ENCODE measurements at regions not wholly inside any gene's neighbourhood (a gene's known extent, or its start where the extent isn't known, plus 50 kb on each side); places are given as distances from the start of the nearest gene placed in this dataset.
A peak's percentile ranks its signal among the peaks of the same experiment; 100 is the strongest.

DNA sequence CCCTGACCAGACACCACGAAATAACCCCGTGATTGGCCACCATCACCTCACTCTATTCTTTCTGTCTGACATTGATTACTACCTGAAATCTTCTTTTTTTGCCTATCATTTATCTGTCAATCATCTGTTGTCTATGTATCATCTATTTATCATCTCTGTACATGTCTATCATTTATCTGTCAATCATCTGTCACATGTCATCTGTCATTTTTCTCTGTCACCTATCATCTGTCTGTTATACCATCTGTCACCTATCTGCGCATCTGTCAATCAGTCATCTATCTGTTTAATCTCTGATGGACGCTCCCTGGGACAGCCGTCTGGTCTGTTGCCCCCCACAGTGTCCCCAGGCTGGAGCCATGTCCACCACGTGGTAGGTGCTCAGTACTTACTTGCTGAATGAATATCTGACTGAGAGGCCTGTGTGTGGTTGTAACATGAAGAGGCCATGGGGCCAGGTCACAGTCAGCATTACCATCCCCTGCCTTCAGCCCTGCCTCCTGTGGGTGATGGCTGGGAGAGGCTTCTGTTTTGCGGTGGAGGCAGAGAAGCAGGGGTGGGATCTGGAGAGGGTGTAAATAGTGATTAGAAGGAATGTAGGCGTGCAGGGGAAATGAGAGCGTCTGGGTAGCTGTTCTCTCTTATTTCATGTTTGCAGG lies 302.7 kb downstream of the QKI start:
- DNase-seq (ENCODE audit: missing footprints) (no peak), ATAC-seq (no peak)
- intact Hi-C loops (cut with DNase I), result loop anchor here (1.0 kb wide), 1 partner anchor 44 kb away; no protein-coding TSS in a partner anchor

DNA sequence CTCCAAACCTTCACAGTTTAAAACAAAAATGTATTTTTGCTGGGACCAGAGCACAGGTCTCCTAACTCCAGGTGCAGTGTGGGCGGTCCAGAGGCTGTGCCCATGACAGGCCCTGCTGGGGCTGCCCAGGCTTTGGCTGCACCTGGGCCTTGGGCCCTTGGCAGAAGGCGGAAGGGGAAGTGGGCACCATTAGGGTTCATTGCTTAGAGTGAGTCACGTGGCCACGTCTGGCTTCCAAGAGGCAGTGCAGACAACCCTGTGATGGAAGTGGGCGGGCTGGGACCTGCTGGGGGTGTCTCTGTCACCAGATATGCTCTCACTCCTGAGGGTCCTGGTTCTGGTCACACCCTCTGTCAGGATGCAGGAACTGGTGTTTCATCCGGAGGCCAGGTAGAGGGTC lies 302.2 kb downstream of the QKI start:
- DNase-seq (ENCODE audit: missing footprints) (no peak), ATAC-seq (no peak)
- intact Hi-C loops (cut with DNase I), result loop anchor here (1.0 kb wide), 1 partner anchor 45 kb away; no protein-coding TSS in a partner anchor

DNA sequence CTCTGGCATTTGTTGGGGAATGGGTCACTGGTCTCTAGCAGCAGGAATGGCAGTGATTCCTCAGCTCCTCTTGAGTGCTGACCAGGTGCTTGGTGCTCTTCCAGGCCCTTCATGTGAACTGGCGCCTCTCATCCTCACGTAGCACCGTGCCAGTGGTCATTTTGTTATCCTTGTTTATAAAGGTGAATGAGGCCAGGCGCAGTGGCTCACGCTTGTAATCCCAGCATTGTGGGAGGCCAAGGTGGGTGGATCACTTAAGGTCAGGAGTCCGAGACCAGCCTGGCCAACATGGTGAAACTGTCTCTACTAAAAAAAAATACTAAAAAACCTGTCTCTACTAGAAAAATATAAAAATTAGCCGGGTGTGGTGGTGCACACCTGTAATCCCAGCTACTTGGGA lies 301.3 kb downstream of the QKI start:
- ATAC-seq, result no peak
- intact Hi-C loops (cut with DNase I), result no loop called here
- no peak for DNase-seq (ENCODE audit: missing footprints)

DNA sequence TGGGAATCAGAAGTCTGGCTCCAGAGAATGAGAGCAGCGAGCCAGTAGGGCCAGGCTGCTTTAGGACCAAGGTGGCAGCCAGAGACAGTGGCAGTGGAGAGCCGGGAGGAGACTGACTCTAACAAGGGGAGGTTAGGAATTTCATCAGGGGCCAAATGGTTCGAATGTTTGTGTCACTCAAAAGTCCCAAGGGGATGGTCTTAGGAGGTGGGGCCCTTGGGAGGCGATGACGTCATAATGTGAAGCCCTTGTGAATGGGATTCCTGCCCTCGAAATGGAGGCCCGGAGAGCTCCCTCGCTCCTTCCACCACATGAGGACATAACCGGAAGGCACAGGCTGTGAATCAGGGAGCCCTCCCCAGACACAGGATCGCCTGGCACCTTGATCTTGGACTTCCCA lies 299.7 kb downstream of the QKI start:
- DNase-seq (ENCODE audit: missing footprints), result no peak
- no peak for ATAC-seq
- intact Hi-C loops (cut with DNase I), result loop anchor here (5.0 kb wide), 1 partner anchor 228 kb away; no protein-coding TSS in a partner anchor

DNA sequence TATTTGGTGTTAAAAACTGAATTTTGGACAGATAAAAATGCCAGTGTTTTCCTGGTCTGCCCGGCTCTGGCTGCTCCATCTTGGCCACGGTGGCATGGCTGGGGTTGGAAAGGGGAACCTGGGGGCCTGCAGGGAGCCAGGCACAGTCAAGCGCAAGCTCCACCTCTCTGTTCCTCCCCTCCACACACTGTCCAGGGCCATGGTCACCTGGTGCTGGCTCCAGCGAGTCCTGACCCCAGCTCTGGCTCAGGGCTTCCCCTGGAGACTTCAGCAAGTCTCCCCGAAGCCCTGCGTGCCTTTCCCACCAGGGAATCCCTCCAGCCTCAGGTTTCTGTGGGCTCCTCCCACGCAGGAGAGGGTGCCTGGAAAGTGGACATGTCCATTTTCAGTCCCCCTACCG lies 298.5 kb downstream of the QKI start:
- DNase-seq (ENCODE audit: missing footprints), result no peak
- intact Hi-C loops (cut with DNase I), result loop anchor here (5.0 kb wide), 1 partner anchor 229 kb away; no protein-coding TSS in a partner anchor
- no peak for ATAC-seq

DNA sequence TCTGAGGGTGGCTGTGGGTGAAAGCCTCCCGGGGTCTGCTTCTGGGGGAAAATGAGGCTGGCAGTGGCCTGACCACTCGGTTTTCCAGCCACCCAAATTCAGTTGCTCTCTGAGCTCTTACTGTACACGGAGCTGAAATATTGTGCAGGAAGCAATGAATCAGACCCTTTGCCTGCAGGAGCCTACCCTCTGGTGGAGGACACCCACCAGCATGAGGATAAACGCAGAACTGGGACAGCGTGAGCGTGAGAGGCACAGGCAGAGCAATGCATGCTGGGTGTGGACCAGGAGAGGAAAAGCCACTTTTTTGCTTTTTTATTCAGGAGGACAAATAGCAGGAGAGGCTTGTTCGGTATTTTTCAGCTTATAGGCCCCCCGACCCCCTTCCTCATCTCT lies 298.0 kb downstream of the QKI start:
- DNase-seq (ENCODE audit: missing footprints), result no peak
- no peak for ATAC-seq
- intact Hi-C loops (cut with DNase I), result loop anchor here (5.0 kb wide), 1 partner anchor 230 kb away; no protein-coding TSS in a partner anchor

DNA sequence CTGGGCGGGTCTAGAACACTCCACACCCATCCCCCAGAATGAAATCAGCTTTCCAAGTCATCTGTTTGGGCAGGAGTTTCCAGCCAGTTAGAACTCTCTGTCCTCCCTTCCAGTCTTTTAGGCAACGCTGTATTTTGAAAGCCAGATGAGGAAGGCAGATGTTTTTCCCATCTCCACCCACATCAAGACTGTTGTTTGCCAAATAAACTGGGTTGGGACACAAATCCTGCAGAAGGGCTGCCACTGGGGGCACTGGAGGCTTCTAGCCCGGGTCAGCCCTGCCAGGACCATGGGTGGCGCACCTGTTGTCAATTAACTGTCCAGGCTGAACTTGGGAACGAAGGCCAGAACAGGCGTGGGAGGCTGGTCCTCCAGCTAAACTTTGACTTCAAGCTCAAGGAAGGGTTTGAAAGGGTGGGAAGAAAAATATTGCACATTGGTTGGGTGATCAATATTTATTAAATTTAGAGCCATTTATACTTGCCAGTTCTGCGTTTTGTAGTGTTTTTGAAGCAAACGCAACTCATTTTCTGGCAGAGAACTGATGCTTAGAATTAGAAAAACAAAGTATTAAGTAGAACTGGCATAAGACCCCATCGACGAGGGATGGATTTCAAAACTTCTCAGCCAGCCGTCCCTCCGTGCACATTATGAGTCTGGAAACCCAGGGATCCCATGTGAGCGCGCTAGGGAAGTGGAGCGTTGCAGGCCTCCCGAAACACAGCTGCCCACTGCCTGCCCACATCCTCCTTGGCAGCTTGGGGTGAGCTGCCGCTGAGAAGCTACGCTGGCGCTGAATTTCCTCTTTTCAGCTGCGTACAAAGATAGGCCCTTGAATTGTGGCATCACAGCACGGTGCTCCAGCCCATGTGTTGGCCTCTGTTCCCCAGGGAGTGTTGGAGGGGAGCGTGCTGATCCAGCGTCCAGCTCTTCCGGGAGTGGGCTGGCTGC lies 297.4 kb downstream of the QKI start:
- intact Hi-C loops (cut with DNase I), result loop anchor here (1.0 to 5.0 kb wide), 4 partner anchors 53 to 295 kb away; no protein-coding TSS in a partner anchor
- DNase-seq (ENCODE audit: missing footprints) (peak; percentile 91), ATAC-seq (peak; percentile 85)

DNA sequence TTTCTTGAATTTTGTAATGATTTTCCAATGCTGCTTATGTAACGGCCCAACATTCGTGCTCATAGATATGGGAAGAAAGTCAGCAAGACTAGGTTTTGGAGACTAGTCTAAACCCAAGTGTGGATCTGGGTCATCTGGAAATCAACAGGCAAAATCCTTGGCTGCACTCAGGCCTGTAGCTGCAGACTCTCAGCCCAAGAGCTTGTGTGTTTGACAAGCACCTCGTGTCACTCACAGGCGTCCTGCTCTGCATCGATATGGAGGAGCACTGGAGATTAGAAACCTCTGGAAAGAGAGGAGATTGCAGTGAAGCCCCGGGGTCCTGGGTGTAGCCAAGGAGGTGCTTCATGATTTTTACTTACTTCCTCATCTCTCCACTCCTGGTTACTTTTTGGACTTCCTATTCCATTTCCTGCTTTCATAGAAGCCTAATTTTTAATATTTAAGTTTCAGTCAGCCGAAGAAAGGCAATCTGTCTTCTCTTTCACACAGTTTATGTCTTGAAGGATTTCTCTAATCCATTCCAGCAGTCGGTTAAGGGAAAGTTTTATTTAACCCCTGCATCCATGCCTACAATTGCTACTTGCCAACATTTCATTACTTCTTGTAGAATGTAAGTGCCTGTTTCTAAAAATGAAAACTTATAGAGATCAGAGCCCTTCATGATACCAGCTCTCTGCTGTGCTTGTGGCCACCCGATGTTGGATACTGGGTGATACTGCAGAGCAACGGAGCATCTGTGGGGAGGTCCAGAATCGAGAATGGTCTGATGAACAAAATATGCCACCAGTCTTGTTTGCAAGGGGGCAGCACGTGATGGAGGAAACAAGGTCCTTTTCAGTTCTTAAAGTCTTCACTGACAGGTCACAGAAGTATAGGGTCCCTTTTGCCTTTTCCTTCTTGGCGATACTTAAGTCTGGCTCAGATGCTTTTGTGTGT lies 296.3 kb downstream of the QKI start:
- no peak for DNase-seq (ENCODE audit: missing footprints)
- peak; percentile 47 for ATAC-seq
- intact Hi-C loops (cut with DNase I), result loop anchor here (1.0 to 5.0 kb wide), 4 partner anchors 54 to 294 kb away; no protein-coding TSS in a partner anchor

DNA sequence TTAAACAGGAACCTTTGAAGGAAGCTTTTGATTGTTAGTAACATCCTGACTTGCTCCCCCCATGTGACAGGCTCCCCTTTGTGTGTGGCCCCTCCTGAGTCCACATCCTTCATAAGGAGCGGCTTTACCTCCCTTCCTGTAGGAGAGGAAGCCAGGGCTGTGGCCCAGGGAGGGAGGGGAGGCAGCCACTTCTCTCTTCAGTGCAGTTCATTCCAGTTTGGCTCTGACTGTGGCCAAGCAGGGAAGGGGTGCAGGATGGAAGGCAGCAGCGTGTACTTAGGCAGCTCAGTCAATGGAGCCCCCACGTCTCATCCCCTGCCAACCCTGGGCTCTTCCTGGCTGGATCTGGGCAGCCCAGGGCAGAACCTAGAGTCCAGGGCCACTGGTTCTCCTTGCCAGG lies 295.2 kb downstream of the QKI start:
- intact Hi-C loops (cut with DNase I), result loop anchor here (2.0 to 5.0 kb wide), 4 partner anchors 55 to 293 kb away; no protein-coding TSS in a partner anchor
- ATAC-seq (peak; percentile 11), DNase-seq (ENCODE audit: missing footprints) (no peak)

DNA sequence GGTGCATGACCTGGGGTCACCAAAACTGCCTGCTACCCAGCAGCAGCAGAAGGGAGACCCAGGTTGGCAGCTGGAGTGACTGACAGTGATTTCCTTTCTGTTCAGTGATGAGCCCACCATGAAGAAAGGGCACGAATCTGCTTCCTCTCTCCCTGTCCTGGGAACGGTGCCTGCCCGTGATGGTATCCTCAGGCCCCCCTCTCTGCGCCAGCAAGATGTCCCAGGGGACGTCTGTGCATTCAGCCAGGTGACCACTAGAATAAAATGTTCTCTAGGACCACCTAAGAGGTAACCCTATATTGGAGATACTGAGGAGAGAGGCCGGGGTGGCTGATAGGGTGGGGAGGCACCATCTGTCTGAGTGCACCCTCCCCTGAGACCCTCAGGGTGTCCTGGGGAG lies 294.7 kb downstream of the QKI start:
- no peak for ATAC-seq
- no peak for DNase-seq (ENCODE audit: missing footprints)
- intact Hi-C loops (cut with DNase I), result loop anchor here (5.0 kb wide), 1 partner anchor 122 kb away; no protein-coding TSS in a partner anchor

DNA sequence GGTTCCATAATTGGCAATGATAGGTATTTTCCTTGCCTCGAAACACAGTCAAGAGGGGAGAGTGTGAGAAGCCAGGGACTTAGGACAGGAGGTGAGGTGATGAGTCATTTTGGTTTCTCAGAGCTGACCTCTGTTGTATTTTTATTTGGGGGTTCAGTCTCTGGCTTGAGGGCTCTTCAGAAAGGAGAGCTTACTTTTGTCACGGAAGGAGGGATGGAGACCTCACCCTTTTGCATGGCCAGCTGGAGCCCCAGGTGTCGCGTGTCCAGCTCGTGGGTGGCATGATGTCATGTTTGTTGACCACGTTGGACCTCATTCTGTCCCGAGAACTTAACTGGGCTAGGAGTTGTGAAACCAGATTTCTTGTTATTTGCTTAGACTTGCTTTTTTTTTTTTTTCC lies 293.9 kb downstream of the QKI start:
- no peak for ATAC-seq
- DNase-seq (ENCODE audit: missing footprints), result no peak
- intact Hi-C loops (cut with DNase I), result loop anchor here (5.0 kb wide), 1 partner anchor 121 kb away; no protein-coding TSS in a partner anchor

DNA sequence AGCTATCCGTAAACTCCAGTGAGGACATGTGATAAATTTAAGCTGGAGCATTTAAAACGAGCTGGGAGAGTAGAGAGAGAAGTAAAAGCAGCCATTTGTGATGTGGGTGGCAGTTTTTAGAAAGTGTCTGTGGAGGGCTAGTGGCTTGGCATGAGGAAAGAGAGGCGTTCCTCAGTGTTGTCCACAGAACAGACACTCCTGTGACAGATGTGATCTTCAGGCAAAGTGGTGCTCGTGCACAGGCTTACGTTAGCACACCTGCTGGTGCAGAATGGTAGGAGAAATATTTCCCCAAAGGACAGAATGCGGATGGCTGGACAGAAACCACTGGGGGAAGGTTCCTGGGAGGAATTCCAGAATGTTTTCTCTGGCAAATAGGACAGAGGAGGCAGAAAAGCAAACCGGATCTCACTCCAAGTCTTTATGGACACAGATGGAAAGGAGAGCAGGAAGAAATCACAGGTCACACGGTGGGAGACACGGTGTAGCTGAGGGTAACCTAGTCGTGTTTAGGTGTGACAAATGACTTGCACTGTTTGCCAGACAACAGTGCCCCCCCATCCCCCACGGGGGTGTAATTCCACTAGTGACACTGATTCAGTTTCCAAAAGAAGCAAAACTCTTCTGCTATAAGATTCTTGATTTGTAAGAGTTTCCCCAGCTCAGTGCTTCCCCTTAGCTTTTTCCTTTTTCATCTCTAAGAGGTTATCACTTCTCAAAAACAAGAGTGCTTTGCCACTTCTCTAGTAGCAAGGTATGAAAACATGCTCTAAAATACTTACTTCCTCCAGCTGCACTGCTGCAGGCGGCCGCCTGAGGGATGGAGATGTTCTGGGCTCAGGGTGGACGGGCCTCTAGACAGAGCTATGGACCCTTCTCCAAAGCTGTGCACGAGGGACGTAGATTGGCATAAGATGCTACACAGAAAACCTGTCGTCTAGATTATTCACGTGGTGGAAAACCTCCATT lies 293.2 kb downstream of the QKI start:
- intact Hi-C loops (cut with DNase I), result loop anchor here (5.0 kb wide), 1 partner anchor 120 kb away; no protein-coding TSS in a partner anchor
- ATAC-seq (no peak), DNase-seq (ENCODE audit: missing footprints) (no peak)

DNA sequence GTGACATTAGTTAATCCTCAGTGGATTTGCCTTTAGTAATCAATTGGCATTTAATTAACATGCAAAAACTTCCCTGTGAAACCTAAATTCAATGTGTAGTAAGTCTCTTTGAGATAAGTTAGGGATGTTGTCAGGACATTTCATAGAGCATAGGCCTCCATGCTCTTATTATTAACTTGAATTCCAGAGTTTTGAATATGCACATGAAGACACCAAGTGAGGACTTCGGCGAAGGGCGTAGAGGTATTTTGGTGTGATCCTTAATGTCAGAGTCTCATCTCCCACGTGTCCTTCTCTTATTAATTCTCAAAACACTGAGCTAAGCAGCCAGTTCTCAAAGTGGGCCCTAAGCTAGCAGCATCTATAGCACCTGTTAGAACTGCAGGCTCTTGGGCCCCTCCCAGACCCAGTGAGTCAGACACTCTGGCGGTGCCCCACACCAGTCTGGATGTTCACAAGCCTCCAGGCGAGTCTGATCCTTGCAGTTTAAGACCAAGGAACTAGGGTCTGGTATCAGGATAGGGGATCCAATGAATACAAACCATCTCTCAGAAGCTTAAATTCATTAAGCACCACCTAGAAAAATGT lies 292.1 kb downstream of the QKI start:
- ATAC-seq (no peak), DNase-seq (ENCODE audit: missing footprints) (no peak)
- intact Hi-C loops (cut with DNase I), result loop anchor here (5.0 kb wide), 1 partner anchor 119 kb away; no protein-coding TSS in a partner anchor

DNA sequence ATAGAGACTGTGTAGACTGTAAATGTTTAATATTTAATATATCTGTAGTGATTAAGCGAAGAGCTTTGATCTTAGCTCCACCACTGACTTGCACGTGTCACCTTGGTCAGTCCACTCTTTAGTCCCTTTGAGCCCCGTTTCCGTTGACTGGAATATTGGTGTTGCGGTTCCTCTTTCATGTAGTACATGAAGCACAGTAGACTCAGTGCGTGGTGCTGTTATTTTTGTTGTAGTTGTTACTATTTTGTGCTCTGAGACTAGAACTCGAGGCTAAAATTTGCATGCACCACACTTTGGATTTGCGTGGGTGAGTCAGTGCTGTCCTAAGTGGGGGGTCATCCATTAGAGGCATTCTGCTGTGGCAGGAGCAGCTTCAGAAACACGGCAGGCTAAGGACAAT lies 291.4 kb downstream of the QKI start:
- intact Hi-C loops (cut with DNase I), result loop anchor here (5.0 kb wide), 1 partner anchor 119 kb away; no protein-coding TSS in a partner anchor
- ATAC-seq, result no peak
- no peak for DNase-seq (ENCODE audit: missing footprints)

DNA sequence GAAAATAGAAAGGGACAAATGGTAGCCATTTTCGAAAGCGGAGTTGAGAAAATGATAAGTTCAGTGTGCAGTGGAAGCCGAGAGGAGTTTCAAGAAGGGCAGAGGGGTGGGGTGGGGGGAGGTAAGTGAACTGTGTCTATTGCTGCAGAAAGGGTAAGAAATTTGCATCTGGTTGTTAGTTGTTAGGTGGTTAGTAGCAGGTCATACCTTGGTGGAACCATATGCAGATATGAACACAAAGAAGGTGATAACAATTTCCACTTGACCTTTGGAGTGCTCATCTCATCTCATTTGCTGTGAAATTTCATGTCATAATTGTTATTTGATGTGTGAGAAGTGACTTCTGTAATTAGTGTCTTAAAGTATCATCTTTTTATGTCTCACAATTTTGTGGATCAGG lies 288.2 kb downstream of the QKI start:
- intact Hi-C loops (cut with DNase I), result no loop called here
- ATAC-seq (no peak), DNase-seq (ENCODE audit: missing footprints) (no peak)

DNA sequence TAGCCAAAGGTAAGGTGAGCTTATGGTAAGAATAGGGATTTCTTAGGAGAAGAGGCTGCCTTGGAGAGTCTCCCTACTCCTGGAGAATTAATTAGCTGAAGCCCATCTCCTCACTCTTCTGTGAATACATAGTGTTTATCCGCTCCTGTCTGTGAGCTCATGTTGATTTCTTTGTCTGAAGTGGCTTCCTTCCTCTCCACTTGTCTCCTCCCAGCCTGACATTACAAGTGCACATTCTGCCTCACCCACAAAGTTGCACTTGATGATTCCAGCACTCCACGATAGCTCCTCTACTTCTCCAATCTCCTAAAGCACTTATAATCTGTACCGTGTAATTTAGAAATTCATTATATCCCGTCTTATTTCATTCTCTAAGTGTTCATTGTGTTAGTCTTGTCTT lies 287.2 kb downstream of the QKI start:
- ATAC-seq, result no peak
- no peak for DNase-seq (ENCODE audit: missing footprints)
- intact Hi-C loops (cut with DNase I), result no loop called here

DNA sequence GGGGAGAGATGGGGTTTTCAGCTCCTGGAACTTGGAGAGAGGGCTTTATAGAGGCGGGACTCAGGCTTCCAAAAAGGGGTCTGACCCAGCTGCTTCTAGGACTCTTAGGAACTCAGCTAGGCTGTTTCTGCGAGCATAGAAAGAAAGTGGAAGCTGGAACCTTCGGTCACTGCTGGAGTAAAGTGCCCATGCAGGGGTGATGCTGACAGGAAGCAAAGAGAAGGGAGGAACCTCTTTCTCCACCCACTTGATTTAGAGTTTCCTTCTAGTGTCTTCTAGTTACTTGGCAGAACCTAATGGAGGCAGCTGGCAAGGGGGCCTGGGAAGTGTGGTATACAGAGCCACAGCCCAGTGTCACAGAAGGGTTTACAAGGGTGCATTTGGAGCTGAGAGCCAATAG lies 283.6 kb downstream of the QKI start:
- no peak for ATAC-seq

More for the DNA sequence above, 283.6 kb downstream of the QKI start:
- DNase-seq (ENCODE audit: missing footprints), result no peak
- intact Hi-C loops (cut with DNase I), result no loop called here
